ENCODE measurements at regions not wholly inside any gene's neighbourhood (a gene's known extent, or its start where the extent isn't known, plus 50 kb on each side); places are given as distances from the start of the nearest gene placed in this dataset.

GRCh38 chr5:62149879-62150278 is 156.1 kb upstream of the KIF2A start:
- Histone ChIP-seq H3K4me3 (ENCODE audit: low read length) (no peak overlapping the region), H3K9me3 (replicated peaks; ENCODE audit: control insufficient read depth, low read depth, low read length) (peaks cover 6% of the 10 kb centered on the region), H3K27ac (ENCODE audit: low read length) (no peak overlapping the region), H3K36me3 (ENCODE audit: control insufficient read depth, insufficient read depth, low read length) (no peaks in the 10 kb centered on the region), H3K4me1 (ENCODE audit: control insufficient read depth, insufficient read depth, low read length) (peaks cover 2% of the 10 kb centered on the region), H3K27me3 (ENCODE audit: control insufficient read depth, insufficient read depth, low read length) (no peaks in the 10 kb centered on the region)
- WGBS (ENCODE audit: insufficient coverage) = no CpG with 5 or more reads among the region's 4 CpGs
- DNase-seq = no peak

- H3K27ac ChIP-seq (ENCODE audit: low read length) = no peak overlapping the region
- no peaks in the 10 kb centered on the region for H3K36me3 ChIP-seq (ENCODE audit: control insufficient read depth, insufficient read depth, low read length)
- DNase-seq = peak; percentile 65
- peaks cover 11% of the 10 kb centered on the region for H3K9me3 ChIP-seq (replicated peaks; ENCODE audit: control insufficient read depth, low read depth, low read length)
- H3K4me1 ChIP-seq (ENCODE audit: control insufficient read depth, insufficient read depth, low read length) = peaks cover 2% of the 10 kb centered on the region
- no peaks in the 10 kb centered on the region for H3K27me3 ChIP-seq (ENCODE audit: control insufficient read depth, insufficient read depth, low read length)
- no peak overlapping the region for H3K4me3 ChIP-seq (ENCODE audit: low read length)
- 40% methylated on average over 1 of the region's 4 CpGs for WGBS (ENCODE audit: insufficient coverage)
Measured at GRCh38 chr5:62152394-62153087, 153.5 kb upstream of the KIF2A start.

GRCh38 chr5:62154758-62155157 is 151.2 kb upstream of the KIF2A start:
- no peaks in the 10 kb centered on the region for H3K27me3 ChIP-seq (ENCODE audit: control insufficient read depth, insufficient read depth, low read length)
- no peak for DNase-seq
- no peak overlapping the region for H3K4me3 ChIP-seq (ENCODE audit: low read length)
- H3K9me3 ChIP-seq (replicated peaks; ENCODE audit: control insufficient read depth, low read depth, low read length) = peaks cover 9% of the 10 kb centered on the region
- no peaks in the 10 kb centered on the region for H3K36me3 ChIP-seq (ENCODE audit: control insufficient read depth, insufficient read depth, low read length)
- no peak overlapping the region for H3K27ac ChIP-seq (ENCODE audit: low read length)
- peaks cover 2% of the 10 kb centered on the region for H3K4me1 ChIP-seq (ENCODE audit: control insufficient read depth, insufficient read depth, low read length)

- no peaks in the 10 kb centered on the region for H3K36me3 ChIP-seq (ENCODE audit: control insufficient read depth, insufficient read depth, low read length)
- H3K4me1 ChIP-seq (ENCODE audit: control insufficient read depth, insufficient read depth, low read length) = peaks cover 2% of the 10 kb centered on the region
- no peak overlapping the region for H3K4me3 ChIP-seq (ENCODE audit: low read length)
- H3K9me3 ChIP-seq (replicated peaks; ENCODE audit: control insufficient read depth, low read depth, low read length) = peaks cover 9% of the 10 kb centered on the region
- H3K27me3 ChIP-seq (ENCODE audit: control insufficient read depth, insufficient read depth, low read length) = no peaks in the 10 kb centered on the region
- WGBS (ENCODE audit: insufficient coverage) = no CpG with 5 or more reads among the region's 3 CpGs
- H3K27ac ChIP-seq (ENCODE audit: low read length) = no peak overlapping the region
- no peak for DNase-seq
Measured at GRCh38 chr5:62155988-62156387, 150.0 kb upstream of the KIF2A start.

GRCh38 chr5:62167561-62168057 is 138.4 kb upstream of the KIF2A start:
- no peak overlapping the region for H3K27ac ChIP-seq (ENCODE audit: low read length)
- H3K27me3 ChIP-seq (ENCODE audit: control insufficient read depth, insufficient read depth, low read length) = no peaks in the 10 kb centered on the region
- no peaks in the 10 kb centered on the region for H3K4me1 ChIP-seq (ENCODE audit: control insufficient read depth, insufficient read depth, low read length)
- no peak for DNase-seq
- no peak overlapping the region for H3K4me3 ChIP-seq (ENCODE audit: low read length)
- WGBS (ENCODE audit: insufficient coverage) = no CpG with 5 or more reads among the region's 3 CpGs
- H3K36me3 ChIP-seq (ENCODE audit: control insufficient read depth, insufficient read depth, low read length) = no peaks in the 10 kb centered on the region
- no peaks in the 10 kb centered on the region for H3K9me3 ChIP-seq (replicated peaks; ENCODE audit: control insufficient read depth, low read depth, low read length)

GRCh38 chr5:62168506-62169281 is 137.3 kb upstream of the KIF2A start:
- 100% methylated on average over 1 of the region's 7 CpGs for WGBS (ENCODE audit: insufficient coverage)
- no peak overlapping the region for H3K27ac ChIP-seq (ENCODE audit: low read length)
- H3K4me3 ChIP-seq (ENCODE audit: low read length) = no peak overlapping the region
- H3K27me3 ChIP-seq (ENCODE audit: control insufficient read depth, insufficient read depth, low read length) = no peaks in the 10 kb centered on the region
- no peak for DNase-seq
- no peaks in the 10 kb centered on the region for H3K4me1 ChIP-seq (ENCODE audit: control insufficient read depth, insufficient read depth, low read length)
- no peaks in the 10 kb centered on the region for H3K36me3 ChIP-seq (ENCODE audit: control insufficient read depth, insufficient read depth, low read length)
- H3K9me3 ChIP-seq (replicated peaks; ENCODE audit: control insufficient read depth, low read depth, low read length) = no peaks in the 10 kb centered on the region

GRCh38 chr5:62178258-62178657 is 127.7 kb upstream of the KIF2A start:
- DNase-seq = no peak
- Histone ChIP-seq H3K4me3 (ENCODE audit: low read length) (no peak overlapping the region), H3K4me1 (ENCODE audit: control insufficient read depth, insufficient read depth, low read length) (no peaks in the 10 kb centered on the region), H3K27ac (ENCODE audit: low read length) (no peak overlapping the region), H3K36me3 (ENCODE audit: control insufficient read depth, insufficient read depth, low read length) (no peaks in the 10 kb centered on the region), H3K27me3 (ENCODE audit: control insufficient read depth, insufficient read depth, low read length) (no peaks in the 10 kb centered on the region), H3K9me3 (replicated peaks; ENCODE audit: control insufficient read depth, low read depth, low read length) (no peaks in the 10 kb centered on the region)
- 93% methylated on average over 4 of the region's 5 CpGs for WGBS (ENCODE audit: insufficient coverage)

- Histone ChIP-seq H3K4me3 (ENCODE audit: low read length) (no peak overlapping the region), H3K9me3 (replicated peaks; ENCODE audit: control insufficient read depth, low read depth, low read length) (no peaks in the 10 kb centered on the region), H3K36me3 (ENCODE audit: control insufficient read depth, insufficient read depth, low read length) (no peaks in the 10 kb centered on the region), H3K4me1 (ENCODE audit: control insufficient read depth, insufficient read depth, low read length) (no peaks in the 10 kb centered on the region), H3K27me3 (ENCODE audit: control insufficient read depth, insufficient read depth, low read length) (no peaks in the 10 kb centered on the region), H3K27ac (ENCODE audit: low read length) (no peak overlapping the region)
- 83% methylated on average over 1 of the region's 1 CpG for whole genome bisulfite sequencing (ENCODE audit: insufficient coverage)
- DNase-seq = no peak
Measured at GRCh38 chr5:62182802-62183201, 123.2 kb upstream of the KIF2A start.

- no peak overlapping the region for H3K4me3 ChIP-seq (ENCODE audit: low read length)
- H3K27ac ChIP-seq (ENCODE audit: low read length) = no peak overlapping the region
- no peaks in the 10 kb centered on the region for H3K4me1 ChIP-seq (ENCODE audit: control insufficient read depth, insufficient read depth, low read length)
- H3K9me3 ChIP-seq (replicated peaks; ENCODE audit: control insufficient read depth, low read depth, low read length) = no peaks in the 10 kb centered on the region
- no peaks in the 10 kb centered on the region for H3K27me3 ChIP-seq (ENCODE audit: control insufficient read depth, insufficient read depth, low read length)
- DNase-seq = no peak
- WGBS (ENCODE audit: insufficient coverage) = 100% methylated on average over 1 of the region's 1 CpG
- no peaks in the 10 kb centered on the region for H3K36me3 ChIP-seq (ENCODE audit: control insufficient read depth, insufficient read depth, low read length)
Measured at GRCh38 chr5:62183727-62184126, 122.3 kb upstream of the KIF2A start.

GRCh38 chr5:62184444-62184843 is 121.6 kb upstream of the KIF2A start:
- DNase-seq = no peak
- H3K27ac ChIP-seq (ENCODE audit: low read length) = no peak overlapping the region
- no CpG with 5 or more reads among the region's 1 CpG for WGBS (ENCODE audit: insufficient coverage)
- H3K4me1 ChIP-seq (ENCODE audit: control insufficient read depth, insufficient read depth, low read length) = no peaks in the 10 kb centered on the region
- no peaks in the 10 kb centered on the region for H3K36me3 ChIP-seq (ENCODE audit: control insufficient read depth, insufficient read depth, low read length)
- H3K4me3 ChIP-seq (ENCODE audit: low read length) = no peak overlapping the region
- H3K27me3 ChIP-seq (ENCODE audit: control insufficient read depth, insufficient read depth, low read length) = no peaks in the 10 kb centered on the region
- H3K9me3 ChIP-seq (replicated peaks; ENCODE audit: control insufficient read depth, low read depth, low read length) = no peaks in the 10 kb centered on the region
